HUES64 (cell line): ENCODE measurements at regions not wholly inside any gene's neighbourhood (a gene's known extent, or its start where the extent isn't known, plus 50 kb on each side); places are given as distances from the start of the nearest gene placed in this dataset.
"Not testable (repeated sequence)": the region's sequence is repeated elsewhere in the genome, so short reads cannot be mapped to it uniquely, and the experiment has no call there.

ENCODE experiments used
- H3K27ac ChIP-seq: 2 replicates; pipeline ENCODE4 v1.7.0; 2013; ENCODE audit warnings: low read depth, low read length, inconsistent platforms
- H3K27me3 ChIP-seq: 2 replicates; pipeline ENCODE4 v1.6.1; 2013; ENCODE audit warnings: mild to moderate bottlenecking, low read length; ENCODE audit not compliant: insufficient read depth
- H3K36me3 ChIP-seq: 2 replicates; pipeline ENCODE4 v1.6.1; 2013; ENCODE audit warnings: mild to moderate bottlenecking, low read length; ENCODE audit not compliant: insufficient read depth
- H3K4me1 ChIP-seq: 2 replicates; pipeline ENCODE4 v1.6.1; 2013; ENCODE audit warnings: mild to moderate bottlenecking, low read length, moderate library complexity; ENCODE audit not compliant: insufficient read depth
- H3K4me3 ChIP-seq: 2 replicates; pipeline ENCODE4 v1.5.1; 2013; ENCODE audit warnings: mild to moderate bottlenecking, low read length, moderate library complexity
- H3K9ac ChIP-seq: 2 replicates; pipeline ENCODE4 v1.6.1; 2013; ENCODE audit warnings: mild to moderate bottlenecking, low read depth, low read length
- H3K9me3 ChIP-seq: 2 replicates; pipeline ENCODE4 v1.6.1; 2013; ENCODE audit warnings: low read depth, low read length; ENCODE audit not compliant: insufficient read depth
- WGBS: fragments of 150-250, 120-280 bp; methylation state at CpG from one replicate; pipeline ENCODE4 v1.1.7; 2013; ENCODE audit warnings: missing lambda C conversion rate; 5-methylcytosine and 5-hydroxymethylcytosine counted together

DNA sequence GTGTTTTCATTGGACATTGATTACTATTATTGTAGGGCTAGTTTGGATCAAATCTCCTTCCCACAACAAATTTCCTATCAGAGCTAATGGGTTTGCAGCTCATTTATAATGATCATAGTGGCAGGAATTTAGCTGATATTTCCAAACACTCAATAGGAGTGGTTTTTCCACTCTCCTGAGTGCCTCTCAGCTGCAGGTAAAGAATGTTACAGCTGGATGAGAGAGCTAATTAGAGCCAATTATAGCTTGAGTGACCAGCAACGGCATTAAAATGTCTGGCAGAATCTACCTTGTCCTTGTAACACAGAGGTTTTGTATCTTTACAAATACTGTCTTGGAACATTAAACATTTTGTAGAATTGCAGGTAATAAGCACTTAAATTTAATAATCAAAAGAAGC is 602.8 kb upstream of the EPHA5 start:
- H3K4me3 ChIP-seq, result no peak overlapping the region
- H3K36me3 ChIP-seq, result no peaks in the 10 kb centered on the region
- no peak overlapping the region for H3K9ac ChIP-seq
- H3K4me1 ChIP-seq, result no peaks in the 10 kb centered on the region
- H3K27me3 ChIP-seq, result no peaks in the 10 kb centered on the region
- H3K9me3 ChIP-seq, result no peaks in the 10 kb centered on the region
- H3K27ac ChIP-seq, result no peak overlapping the region
- WGBS, result 83% methylated on average over 1 of the region's 1 CpG

DNA sequence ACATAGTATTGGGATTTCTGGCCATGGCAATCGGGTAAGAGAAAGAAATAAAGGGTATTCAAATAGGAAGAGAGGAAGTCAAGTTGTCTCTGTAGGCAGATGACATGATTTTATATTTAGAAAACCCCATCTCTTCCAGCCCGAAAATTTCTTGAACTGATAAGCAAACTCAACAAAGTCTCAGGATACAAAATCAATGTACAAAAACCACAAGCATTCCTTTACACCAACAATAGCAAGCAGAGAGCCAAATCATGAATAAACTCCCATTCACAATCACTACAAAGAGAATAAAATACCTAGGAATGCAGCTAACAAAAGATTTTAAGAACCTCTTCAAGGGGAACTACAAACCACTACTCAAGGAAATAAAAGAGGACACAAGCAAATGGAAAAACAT is 600.1 kb upstream of the EPHA5 start:
- WGBS, result 71% methylated on average over 1 of the region's 2 CpGs
- not testable (repeated sequence) for H3K27me3 ChIP-seq, H3K9me3 ChIP-seq, H3K4me1 ChIP-seq, H3K36me3 ChIP-seq, H3K4me3 ChIP-seq, H3K9ac ChIP-seq, H3K27ac ChIP-seq

DNA sequence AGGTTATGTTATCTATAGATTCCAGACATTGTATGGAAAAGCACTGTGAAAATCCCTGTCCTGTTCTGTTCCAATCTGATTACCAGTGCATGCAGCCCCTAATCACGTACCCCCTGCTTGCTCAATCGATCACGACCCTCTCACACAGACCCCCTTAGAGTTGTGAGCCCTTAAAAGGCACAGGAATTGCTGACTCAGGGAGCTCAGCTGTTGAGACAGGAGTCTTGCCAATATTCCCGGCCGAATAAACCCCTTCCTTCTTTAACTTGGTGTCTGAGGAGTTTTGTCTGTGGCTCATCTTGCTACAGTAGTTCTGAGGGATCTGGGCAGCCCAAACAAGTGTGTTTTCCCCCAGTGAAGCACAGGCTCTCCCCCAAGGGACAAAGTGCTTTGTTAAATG is 596.3 kb upstream of the EPHA5 start:
- not testable (repeated sequence) for H3K27ac ChIP-seq, H3K9me3 ChIP-seq, H3K36me3 ChIP-seq, H3K9ac ChIP-seq, H3K27me3 ChIP-seq, H3K4me3 ChIP-seq, H3K4me1 ChIP-seq
- WGBS, result 93% methylated on average over 5 of the region's 5 CpGs

DNA sequence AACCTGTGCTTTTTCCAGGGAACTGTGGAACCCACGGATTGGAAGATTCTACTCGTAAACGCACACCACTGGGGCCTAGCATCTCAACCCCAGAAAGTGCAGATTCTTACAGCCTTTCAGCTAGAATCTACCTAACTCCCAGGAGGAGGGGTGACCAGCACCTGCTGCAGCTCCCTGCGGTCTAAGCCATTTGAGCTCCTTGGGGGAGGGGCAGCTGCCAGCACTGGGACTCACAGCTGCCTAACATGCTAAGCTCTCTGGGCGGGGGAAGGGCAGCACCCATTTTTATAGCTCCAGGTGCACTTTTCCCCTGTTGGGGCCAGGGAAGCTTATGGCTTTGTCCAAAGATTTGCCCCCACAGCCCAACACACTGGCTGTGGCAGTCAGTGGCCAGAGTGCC is 595.7 kb upstream of the EPHA5 start:
- H3K27ac ChIP-seq, result no peak overlapping the region
- WGBS, result 88% methylated on average over 5 of the region's 5 CpGs
- no peak overlapping the region for H3K4me3 ChIP-seq
- no peaks in the 10 kb centered on the region for H3K9me3 ChIP-seq
- H3K4me1 ChIP-seq, result no peaks in the 10 kb centered on the region
- H3K36me3 ChIP-seq, result no peaks in the 10 kb centered on the region
- H3K27me3 ChIP-seq, result no peaks in the 10 kb centered on the region
- H3K9ac ChIP-seq, result no peak overlapping the region

- no peak overlapping the region for H3K9ac ChIP-seq
- no peaks in the 10 kb centered on the region for H3K9me3 ChIP-seq
- no CpG with 5 or more reads among the region's 1 CpG for WGBS
- H3K27ac ChIP-seq, result no peak overlapping the region
- H3K4me1 ChIP-seq, result no peaks in the 10 kb centered on the region
- no peaks in the 10 kb centered on the region for H3K27me3 ChIP-seq
- H3K4me3 ChIP-seq, result no peak overlapping the region
- H3K36me3 ChIP-seq, result no peaks in the 10 kb centered on the region
Measured at GRCh38 chr4:66252291-66252690, 582.0 kb upstream of the EPHA5 start.

GRCh38 chr4:66246643-66247042 is 576.4 kb upstream of the EPHA5 start:
- Histone ChIP-seq H3K9me3 (no peaks in the 10 kb centered on the region), H3K4me1 (0 out of 2 replicates have a peak, but pooled peaks cover 3% of the 10 kb centered on the region), H3K9ac (no peak overlapping the region), H3K36me3 (no peaks in the 10 kb centered on the region), H3K27me3 (no peaks in the 10 kb centered on the region), H3K4me3 (no peak overlapping the region), H3K27ac (no peak overlapping the region)
- no CpG with 5 or more reads among the region's 1 CpG for WGBS

DNA sequence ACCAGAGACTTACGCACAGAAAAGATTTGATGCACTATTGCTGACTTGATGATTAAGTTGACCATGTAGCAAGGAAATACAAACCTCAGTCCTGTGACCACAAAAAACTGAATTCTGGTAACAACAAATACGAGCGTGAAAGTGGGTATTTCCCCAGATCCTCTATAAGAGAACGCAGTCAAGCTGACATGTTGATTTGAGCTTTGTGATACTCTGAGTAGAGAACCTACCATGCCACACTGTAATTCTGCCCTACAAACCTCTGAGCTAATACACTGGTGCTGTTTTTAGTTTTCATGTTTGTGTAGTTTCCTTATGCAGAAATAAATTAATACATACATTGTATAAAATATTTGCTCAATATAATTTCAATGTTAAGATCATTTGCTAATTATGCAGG is 565.6 kb upstream of the EPHA5 start:
- no peak overlapping the region for H3K4me3 ChIP-seq

DNA sequence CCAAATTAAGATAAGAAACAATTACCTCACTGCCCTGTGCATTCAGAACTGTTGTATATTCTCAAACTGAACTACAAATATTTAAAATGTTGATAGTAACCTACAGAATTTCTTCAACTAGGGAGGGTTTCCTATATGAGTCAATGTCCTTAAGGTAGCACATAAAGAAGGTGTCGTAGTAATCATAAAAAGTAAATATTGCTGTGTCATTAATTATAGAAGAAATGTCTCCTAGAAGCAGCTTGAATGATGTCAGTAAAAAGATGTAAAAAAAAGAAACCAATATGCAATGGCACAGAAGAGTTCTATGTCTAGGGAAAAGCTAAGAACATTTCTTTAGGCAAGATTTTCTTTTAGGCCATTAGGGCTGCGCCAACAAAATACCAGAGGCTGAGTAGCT is 559.6 kb upstream of the EPHA5 start:
- H3K9me3 ChIP-seq, result no peaks in the 10 kb centered on the region
- H3K27me3 ChIP-seq, result no peaks in the 10 kb centered on the region
- H3K36me3 ChIP-seq, result no peaks in the 10 kb centered on the region
- no peaks in the 10 kb centered on the region for H3K4me1 ChIP-seq
- no peak overlapping the region for H3K4me3 ChIP-seq
- H3K27ac ChIP-seq, result no peak overlapping the region
- 94% methylated on average over 2 of the region's 2 CpGs for WGBS
- H3K9ac ChIP-seq, result no peak overlapping the region

More for the DNA sequence above, 565.6 kb upstream of the EPHA5 start:
- no peak overlapping the region for H3K27ac ChIP-seq
- no peaks in the 10 kb centered on the region for H3K27me3 ChIP-seq
- H3K9ac ChIP-seq, result no peak overlapping the region
- H3K36me3 ChIP-seq, result no peaks in the 10 kb centered on the region
- H3K4me1 ChIP-seq, result no peaks in the 10 kb centered on the region
- WGBS, result 86% methylated on average over 4 of the region's 4 CpGs
- no peaks in the 10 kb centered on the region for H3K9me3 ChIP-seq

DNA sequence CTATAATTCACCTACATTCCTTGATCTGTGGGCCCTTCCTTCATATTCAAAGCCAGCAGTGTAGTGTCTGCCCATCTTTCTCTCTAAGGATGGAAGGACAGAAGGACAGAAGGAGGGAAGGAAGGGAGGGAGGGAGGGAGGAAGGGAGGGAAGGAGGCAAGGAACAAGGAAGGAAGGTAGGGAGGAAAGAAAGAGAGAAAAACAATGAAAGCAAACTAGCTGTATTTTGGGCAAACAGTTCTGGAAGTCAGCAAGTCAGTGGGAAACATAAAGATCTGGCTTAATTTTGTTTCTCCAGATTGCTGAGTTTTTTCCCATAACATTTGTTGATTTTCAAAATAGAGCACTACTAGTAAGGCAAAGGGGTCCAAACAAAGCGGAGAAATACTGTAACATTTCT is 555.2 kb upstream of the EPHA5 start:
- Histone ChIP-seq H3K9me3 (no peaks in the 10 kb centered on the region), H3K27ac (no peak overlapping the region), H3K4me3 (no peak overlapping the region), H3K4me1 (no peaks in the 10 kb centered on the region), H3K9ac (no peak overlapping the region), H3K36me3 (no peaks in the 10 kb centered on the region), H3K27me3 (no peaks in the 10 kb centered on the region)
- no CpG with 5 or more reads among the region's 1 CpG for WGBS

GRCh38 chr4:66223068-66223703 is 552.9 kb upstream of the EPHA5 start:
- no peak overlapping the region for H3K27ac ChIP-seq
- WGBS, result 89% methylated on average over 9 of the region's 9 CpGs

GRCh38 chr4:66219401-66219800 is 549.1 kb upstream of the EPHA5 start:
- Histone ChIP-seq H3K9ac (no peak overlapping the region), H3K27me3 (no peaks in the 10 kb centered on the region), H3K27ac (no peak overlapping the region), H3K4me1 (no peaks in the 10 kb centered on the region), H3K4me3 (no peak overlapping the region), H3K9me3 (no peaks in the 10 kb centered on the region), H3K36me3 (no peaks in the 10 kb centered on the region)
- 86% methylated on average over 1 of the region's 2 CpGs for WGBS

More at GRCh38 chr4:66223068-66223703, 552.9 kb upstream of the EPHA5 start:
- no peaks in the 10 kb centered on the region for H3K36me3 ChIP-seq
- H3K4me1 ChIP-seq, result no peaks in the 10 kb centered on the region
- no peak overlapping the region for H3K9ac ChIP-seq
- H3K27me3 ChIP-seq, result no peaks in the 10 kb centered on the region
- no peaks in the 10 kb centered on the region for H3K9me3 ChIP-seq
- H3K4me3 ChIP-seq, result no peak overlapping the region

DNA sequence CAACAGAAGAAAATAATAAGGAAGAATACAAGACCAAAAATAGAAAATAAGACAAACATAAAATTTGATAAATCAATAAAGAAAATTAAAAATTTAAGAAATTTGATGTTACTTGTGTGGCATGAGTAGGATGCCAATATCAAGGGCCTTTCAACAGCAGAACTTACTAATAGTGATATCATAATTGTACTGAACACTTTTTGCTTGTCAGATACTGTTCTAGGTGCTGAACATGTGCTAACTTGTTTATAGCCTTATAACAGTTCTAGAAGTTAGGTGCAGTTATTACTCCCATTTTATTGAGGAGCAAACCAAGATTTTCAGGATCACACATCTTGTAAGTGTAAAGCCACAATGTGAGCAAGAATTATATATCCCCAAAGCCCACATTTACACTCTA is 546.0 kb upstream of the EPHA5 start:
- Histone ChIP-seq H3K4me3 (no peak overlapping the region), H3K4me1 (no peaks in the 10 kb centered on the region), H3K9me3 (no peaks in the 10 kb centered on the region), H3K36me3 (no peaks in the 10 kb centered on the region), H3K9ac (no peak overlapping the region), H3K27ac (no peak overlapping the region), H3K27me3 (no peaks in the 10 kb centered on the region)
